Tibial nerve (tissue), 4 donors: ENCODE measurements at regions not wholly inside any gene's neighbourhood (a gene's known extent, or its start where the extent isn't known, plus 50 kb on each side); places are given as distances from the start of the nearest gene placed in this dataset.

Source experiments
- DNase-seq, 2 donors: peaks; one replicate each; pipeline ENCODE4 v3.0.0-alpha.2; 2019; ENCODE audit warnings: low spot score in 2 of 2
- H3K27ac ChIP-seq, 4 donors: fragments of 200-600 bp; sonication (generic) in 3 of 4; one replicate each; pipeline ENCODE4 v1.5.1; 2017 to 2019; ENCODE audit warnings: mild to moderate bottlenecking in 1 of 4
- H3K27me3 ChIP-seq, 2 donors: fragments of 200-600 bp; sonication (generic) in 1 of 2; one replicate each; pipeline versions ENCODE4 v1.5.1 to v1.6.0; 2017 to 2019
- H3K36me3 ChIP-seq, 3 donors: fragments of 200-600 bp; sonication (generic); one replicate each; pipeline ENCODE4 v1.5.1; 2018 to 2019
- H3K4me1 ChIP-seq, 4 donors: fragments of 200-600 bp; sonication (generic) in 3 of 4; one replicate each; pipeline ENCODE4 v1.5.1; 2017 to 2019
- H3K4me3 ChIP-seq, 4 donors: fragments of 200-600 bp; sonication (generic) in 3 of 4; one replicate each; pipeline ENCODE4 v1.5.1; 2017 to 2019; ENCODE audit warnings: mild to moderate bottlenecking in 1 of 4, moderate library complexity in 1 of 4
- H3K9me3 ChIP-seq, 4 donors: fragments of 200-600 bp; sonication (generic) in 3 of 4; one replicate each; pipeline ENCODE4 v1.5.1; 2017 to 2019
- CTCF ChIP-seq, 5 experiments: fragments of 200-600 bp in 3 of 5; fragments of 450-650 bp in 2 of 5; sonication (generic) in 3 of 5; IDR thresholded peaks; one replicate each; pipeline ENCODE4 v1.5.1; 2016 to 2019; ENCODE audit warnings: antibody characterized with exemption in 5 of 5, mild to moderate bottlenecking in 3 of 5, moderate library complexity in 2 of 5
- EP300 ChIP-seq, 2 donors: sonication (generic); formaldehyde crosslinking; IDR thresholded peaks; one replicate each; pipeline ENCODE4 v1.6.1; 2017; ENCODE audit warnings: antibody characterized with exemption in 2 of 2, mild to moderate bottlenecking in 1 of 2
- POLR2A ChIP-seq, 2 donors: fragments of 450-650 bp; IDR thresholded peaks; one replicate each; pipeline ENCODE4 v1.6.1; 2017; ENCODE audit warnings: antibody characterized with exemption in 2 of 2, mild to moderate bottlenecking in 2 of 2, moderate library complexity in 2 of 2
- WGBS, 2 donors: methylation state at CpG; one replicate each; pipeline ENCODE4 v1.1.5; 2018; 5-methylcytosine and 5-hydroxymethylcytosine counted together

- Histone ChIP-seq H3K4me3 (no peak overlapping the region), H3K9me3 (peaks cover 0 to 4% (median 0%) of the 10 kb centered on the region in 4 donors), H3K27me3 (no peaks in the 10 kb centered on the region), H3K27ac (no peak overlapping the region), H3K36me3 (no peaks in the 10 kb centered on the region), H3K4me1 (peaks cover 0 to 5% (median 0%) of the 10 kb centered on the region in 4 donors)
- TF ChIP-seq POLR2A (IDR thresholded peaks at IDR 0.05) (no peak), EP300 (IDR thresholded peaks at IDR 0.05) (no peak), CTCF (IDR thresholded peaks at IDR 0.05) (no peak)
- DNase-seq, result no peak
Observed at GRCh38 chr12:90859591-90859990, 95.4 kb downstream of the CCER1 start.

DNA sequence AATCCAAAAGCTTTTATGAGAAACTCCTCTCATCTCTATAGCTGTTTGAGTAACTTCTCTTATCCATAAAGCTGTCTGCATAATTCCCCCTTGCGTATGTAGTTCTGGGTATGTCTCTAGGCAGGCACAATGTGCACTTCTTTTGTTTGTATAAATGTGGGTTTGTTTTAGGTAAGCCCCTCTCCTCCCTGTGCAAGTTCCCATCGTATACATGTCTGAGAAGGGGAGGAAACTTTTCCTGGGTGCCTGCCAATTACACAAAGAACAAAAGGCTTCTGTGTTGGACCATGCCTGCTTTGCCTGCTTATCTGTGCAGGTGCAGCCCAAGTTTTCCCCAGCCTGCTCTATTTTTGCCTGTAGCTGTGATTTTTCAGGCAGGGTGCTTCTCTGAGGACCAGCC lies 96.7 kb downstream of the CCER1 start:
- 16 to 17% methylated on average over 2 of the region's 2 CpGs for WGBS, 2 donors
- TF ChIP-seq POLR2A (IDR thresholded peaks at IDR 0.05) (no peak), CTCF (IDR thresholded peaks at IDR 0.05) (no peak), EP300 (IDR thresholded peaks at IDR 0.05) (no peak)
- Histone ChIP-seq H3K36me3 (no peaks in the 10 kb centered on the region), H3K4me1 (peaks cover 0 to 12% (median 0%) of the 10 kb centered on the region in 4 donors), H3K9me3 (peaks cover 0 to 4% (median 0%) of the 10 kb centered on the region in 4 donors), H3K27ac (no peak overlapping the region), H3K27me3 (no peaks in the 10 kb centered on the region), H3K4me3 (no peak overlapping the region)
- no peak for DNase-seq

DNA sequence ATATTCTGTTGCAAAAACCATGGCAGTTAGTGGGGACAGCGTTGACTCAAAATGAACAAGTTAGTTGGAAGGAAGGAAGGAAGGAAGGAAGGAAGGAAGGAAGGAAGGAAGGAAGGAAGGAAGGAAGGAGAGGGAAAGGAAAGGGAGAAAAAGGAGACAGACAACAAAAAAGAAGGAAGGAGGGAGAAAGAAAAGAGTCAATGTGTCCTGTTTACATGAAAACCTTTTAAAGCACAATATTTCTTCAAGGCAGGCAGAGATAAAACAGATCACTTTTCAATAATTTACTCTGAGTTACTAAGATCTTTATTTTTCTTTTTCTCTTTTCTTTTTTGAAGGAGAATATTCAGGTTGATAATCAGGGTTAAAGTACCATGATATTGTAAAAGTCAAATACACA lies 99.4 kb downstream of the CCER1 start:
- TF ChIP-seq CTCF (IDR thresholded peaks at IDR 0.05) (no peak), POLR2A (IDR thresholded peaks at IDR 0.05) (no peak), EP300 (IDR thresholded peaks at IDR 0.05) (no peak)
- DNase-seq, result no peak
- 87 to 90% methylated on average over 1 of the region's 1 CpG for WGBS, 2 donors
- Histone ChIP-seq H3K27ac (no peak overlapping the region), H3K27me3 (no peaks in the 10 kb centered on the region), H3K4me3 (no peak overlapping the region), H3K9me3 (no peaks in the 10 kb centered on the region), H3K4me1 (peaks cover 0 to 12% (median 0%) of the 10 kb centered on the region in 4 donors), H3K36me3 (no peaks in the 10 kb centered on the region)

DNA sequence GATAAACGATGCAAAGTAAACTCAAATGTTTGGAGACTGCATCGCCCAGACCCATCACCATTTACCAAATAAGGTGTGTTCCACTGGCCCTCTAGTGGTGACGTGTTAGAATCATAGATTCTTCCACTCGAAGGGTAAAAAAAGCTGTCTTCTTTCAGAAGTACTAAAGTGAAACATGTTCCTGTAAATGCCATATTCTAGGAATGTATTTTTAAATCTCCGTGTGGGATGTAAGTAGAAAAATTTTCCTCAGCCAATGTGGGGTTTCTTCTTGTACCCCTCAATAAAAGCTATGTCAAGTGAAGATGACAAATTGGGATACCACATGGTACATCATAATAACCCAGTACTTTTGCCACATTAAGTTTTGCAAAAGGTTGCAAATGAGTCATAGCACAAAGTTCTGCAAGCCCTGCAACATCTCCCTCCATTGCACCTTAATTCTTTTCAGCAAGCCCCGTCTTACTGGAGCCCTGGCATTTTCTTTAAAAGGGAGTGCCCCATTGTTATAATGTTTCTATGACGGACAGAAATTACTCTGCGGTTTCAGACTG lies 100.8 kb downstream of the CCER1 start:
- no peaks in the 10 kb centered on the region for H3K36me3 ChIP-seq
- TF ChIP-seq POLR2A (IDR thresholded peaks at IDR 0.05) (no peak), CTCF (IDR thresholded peaks at IDR 0.05) (peak; percentile 50 to 71 (median 55))
- peak in 1 of 2 donors; percentile 33 for DNase-seq
- no peak overlapping the region for H3K27ac ChIP-seq
- no peak overlapping the region for H3K4me3 ChIP-seq
- 28 to 30% methylated on average over 8 of the region's 8 CpGs for WGBS, 2 donors
- H3K9me3 ChIP-seq, result no peaks in the 10 kb centered on the region
- H3K27me3 ChIP-seq, result no peaks in the 10 kb centered on the region
- H3K4me1 ChIP-seq, result peaks cover 0 to 12% (median 0%) of the 10 kb centered on the region in 4 donors

GRCh38 chr12:90851800-90852718 lies 102.9 kb downstream of the CCER1 start:
- Histone ChIP-seq H3K27me3 (no peaks in the 10 kb centered on the region), H3K9me3 (no peaks in the 10 kb centered on the region), H3K36me3 (no peaks in the 10 kb centered on the region), H3K4me1 (peaks cover 0 to 7% (median 0%) of the 10 kb centered on the region in 4 donors), H3K27ac (no peak overlapping the region), H3K4me3 (no peak overlapping the region)
- no peak for TF ChIP-seq CTCF (IDR thresholded peaks at IDR 0.05)
- 53% methylated on average over 2 of the region's 2 CpGs for WGBS, 2 donors
- no peak for DNase-seq
